Colonic mucosa (tissue), 4 donors: ENCODE measurements at regions not wholly inside any gene's neighbourhood (a gene's known extent, or its start where the extent isn't known, plus 50 kb on each side); places are given as distances from the start of the nearest gene placed in this dataset.

Experiments
- DNase-seq: peaks from one replicate; pipeline ENCODE4 v3.0.0-alpha.2; 2020
- H3K27ac ChIP-seq: fragments of 200-600 bp; one replicate; pipeline ENCODE4 v1.8.0; 2021
- H3K27me3 ChIP-seq: fragments of 200-600 bp; one replicate; pipeline ENCODE4 v1.8.0; 2021
- H3K36me3 ChIP-seq: fragments of 200-600 bp; one replicate; pipeline ENCODE4 v1.8.0; 2021
- H3K4me1 ChIP-seq: fragments of 200-600 bp; one replicate; pipeline ENCODE4 v1.8.0; 2021; ENCODE audit warnings: mild to moderate bottlenecking
- H3K4me3 ChIP-seq: fragments of 200-600 bp; one replicate; pipeline ENCODE4 v1.8.0; 2021
- H3K9ac ChIP-seq, 2 donors: one replicate each; pipeline ENCODE4 v1.7.0; 2013; ENCODE audit warnings: control low read depth in 2 of 2, low read depth in 2 of 2, low read length in 2 of 2
- H3K9me3 ChIP-seq: fragments of 200-600 bp; one replicate; pipeline ENCODE4 v1.8.0; 2021
- intact Hi-C: fragments of 100-400 bp; cut with DNase I; formaldehyde crosslinking; loops from one replicate; pipeline ENCODE4 v1.14.1; 2022
- TF ChIP-seq, protein P1 (sequence below): fragments of 200-600 bp; IDR thresholded peaks from one replicate; pipeline ENCODE4 v1.8.0; 2022; ENCODE audit warnings: antibody characterized with exemption, mild to moderate bottlenecking
- donor health status: healthy.
- donor health status: DM: no; HTN: no; CAD: no.
- donor health status: DM: no; HTN: no; CAD: no.

DNA sequence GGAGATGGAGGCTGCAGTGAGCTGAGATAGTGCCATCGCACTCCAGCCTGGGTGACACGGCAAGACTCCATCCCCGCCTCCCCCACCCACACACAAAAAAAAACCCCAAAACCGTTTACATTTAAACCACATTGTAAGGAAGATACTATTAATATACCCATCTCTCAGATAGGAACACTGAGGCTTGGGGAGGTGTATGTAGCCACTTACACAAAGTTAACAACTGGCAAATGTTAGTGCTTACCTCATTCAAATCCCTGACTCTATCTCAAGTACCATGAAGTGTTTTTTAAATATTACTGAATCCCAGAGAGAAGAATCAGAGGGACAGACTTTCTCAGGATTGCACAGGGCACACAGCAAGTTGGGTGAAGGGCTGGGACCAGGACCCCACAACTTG, 164.5 kb downstream of the MIAT start:
- DNase-seq = no peak
- intact Hi-C loops = no loop called here
- H3K4me1 ChIP-seq = no peaks in the 10 kb centered on the region
- no peaks in the 10 kb centered on the region for H3K36me3 ChIP-seq
- no peaks in the 10 kb centered on the region for H3K27me3 ChIP-seq
- no peak overlapping the region for H3K4me3 ChIP-seq
- H3K9ac ChIP-seq = no peak overlapping the region
- no peak overlapping the region for H3K27ac ChIP-seq
- no peaks in the 10 kb centered on the region for H3K9me3 ChIP-seq
- TF ChIP-seq, protein P1, sequence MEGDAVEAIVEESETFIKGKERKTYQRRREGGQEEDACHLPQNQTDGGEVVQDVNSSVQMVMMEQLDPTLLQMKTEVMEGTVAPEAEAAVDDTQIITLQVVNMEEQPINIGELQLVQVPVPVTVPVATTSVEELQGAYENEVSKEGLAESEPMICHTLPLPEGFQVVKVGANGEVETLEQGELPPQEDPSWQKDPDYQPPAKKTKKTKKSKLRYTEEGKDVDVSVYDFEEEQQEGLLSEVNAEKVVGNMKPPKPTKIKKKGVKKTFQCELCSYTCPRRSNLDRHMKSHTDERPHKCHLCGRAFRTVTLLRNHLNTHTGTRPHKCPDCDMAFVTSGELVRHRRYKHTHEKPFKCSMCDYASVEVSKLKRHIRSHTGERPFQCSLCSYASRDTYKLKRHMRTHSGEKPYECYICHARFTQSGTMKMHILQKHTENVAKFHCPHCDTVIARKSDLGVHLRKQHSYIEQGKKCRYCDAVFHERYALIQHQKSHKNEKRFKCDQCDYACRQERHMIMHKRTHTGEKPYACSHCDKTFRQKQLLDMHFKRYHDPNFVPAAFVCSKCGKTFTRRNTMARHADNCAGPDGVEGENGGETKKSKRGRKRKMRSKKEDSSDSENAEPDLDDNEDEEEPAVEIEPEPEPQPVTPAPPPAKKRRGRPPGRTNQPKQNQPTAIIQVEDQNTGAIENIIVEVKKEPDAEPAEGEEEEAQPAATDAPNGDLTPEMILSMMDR = no peak

DNA sequence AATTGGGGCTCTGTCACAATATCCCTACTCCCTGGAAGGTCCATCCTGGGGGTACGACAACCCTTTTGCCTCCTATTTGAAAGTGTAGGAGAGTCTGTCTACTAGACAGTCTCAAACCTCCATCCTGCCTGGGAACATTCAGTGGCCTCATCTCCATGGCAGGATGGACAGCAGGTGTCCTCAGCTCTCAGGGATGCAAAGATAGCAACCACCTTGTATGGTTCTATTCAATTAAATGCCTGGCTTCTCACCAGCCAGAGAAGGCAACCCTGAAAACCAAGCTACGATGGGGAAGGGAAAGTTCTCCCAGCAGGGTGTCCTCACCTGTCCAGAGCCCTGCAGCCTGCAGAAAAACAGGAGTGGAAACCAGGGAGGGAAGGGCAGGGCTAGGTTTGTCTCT, 164.9 kb downstream of the MIAT start:
- DNase-seq = no peak
- H3K9ac ChIP-seq = no peak overlapping the region
- intact Hi-C loops = no loop called here

DNA sequence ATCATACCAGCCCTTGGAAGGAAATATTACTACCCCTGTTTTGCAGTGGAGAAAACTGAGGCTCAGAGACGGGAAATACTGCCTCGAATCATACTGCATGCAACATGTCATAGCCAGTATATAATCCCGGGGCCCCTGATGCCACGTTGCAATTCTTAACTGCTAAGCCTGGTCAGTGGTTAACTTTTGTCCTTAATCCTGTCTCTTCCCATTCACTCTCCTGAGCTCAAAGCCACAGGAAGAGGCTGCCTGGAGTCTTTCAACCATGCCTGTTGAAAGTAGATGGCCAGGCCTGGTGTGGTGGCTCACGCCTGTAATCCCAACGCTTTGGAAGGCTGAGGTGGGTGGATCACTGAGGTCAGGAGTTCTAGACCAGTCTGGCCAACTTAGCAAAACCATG, 166.6 kb downstream of the MIAT start:
- Histone ChIP-seq H3K9me3 (no peaks in the 10 kb centered on the region), H3K36me3 (no peaks in the 10 kb centered on the region), H3K9ac (no peak overlapping the region), H3K27ac (no peak overlapping the region), H3K4me1 (no peaks in the 10 kb centered on the region), H3K4me3 (no peak overlapping the region), H3K27me3 (no peaks in the 10 kb centered on the region)
- intact Hi-C loops = no loop called here
- no peak for DNase-seq
- TF ChIP-seq, protein P1 = no peak

More for the DNA sequence above, 164.9 kb downstream of the MIAT start:
- no peak overlapping the region for H3K27ac ChIP-seq
- no peaks in the 10 kb centered on the region for H3K4me1 ChIP-seq
- no peaks in the 10 kb centered on the region for H3K36me3 ChIP-seq
- no peaks in the 10 kb centered on the region for H3K9me3 ChIP-seq
- no peak overlapping the region for H3K4me3 ChIP-seq
- TF ChIP-seq, protein P1 = no peak
- H3K27me3 ChIP-seq = no peaks in the 10 kb centered on the region

DNA sequence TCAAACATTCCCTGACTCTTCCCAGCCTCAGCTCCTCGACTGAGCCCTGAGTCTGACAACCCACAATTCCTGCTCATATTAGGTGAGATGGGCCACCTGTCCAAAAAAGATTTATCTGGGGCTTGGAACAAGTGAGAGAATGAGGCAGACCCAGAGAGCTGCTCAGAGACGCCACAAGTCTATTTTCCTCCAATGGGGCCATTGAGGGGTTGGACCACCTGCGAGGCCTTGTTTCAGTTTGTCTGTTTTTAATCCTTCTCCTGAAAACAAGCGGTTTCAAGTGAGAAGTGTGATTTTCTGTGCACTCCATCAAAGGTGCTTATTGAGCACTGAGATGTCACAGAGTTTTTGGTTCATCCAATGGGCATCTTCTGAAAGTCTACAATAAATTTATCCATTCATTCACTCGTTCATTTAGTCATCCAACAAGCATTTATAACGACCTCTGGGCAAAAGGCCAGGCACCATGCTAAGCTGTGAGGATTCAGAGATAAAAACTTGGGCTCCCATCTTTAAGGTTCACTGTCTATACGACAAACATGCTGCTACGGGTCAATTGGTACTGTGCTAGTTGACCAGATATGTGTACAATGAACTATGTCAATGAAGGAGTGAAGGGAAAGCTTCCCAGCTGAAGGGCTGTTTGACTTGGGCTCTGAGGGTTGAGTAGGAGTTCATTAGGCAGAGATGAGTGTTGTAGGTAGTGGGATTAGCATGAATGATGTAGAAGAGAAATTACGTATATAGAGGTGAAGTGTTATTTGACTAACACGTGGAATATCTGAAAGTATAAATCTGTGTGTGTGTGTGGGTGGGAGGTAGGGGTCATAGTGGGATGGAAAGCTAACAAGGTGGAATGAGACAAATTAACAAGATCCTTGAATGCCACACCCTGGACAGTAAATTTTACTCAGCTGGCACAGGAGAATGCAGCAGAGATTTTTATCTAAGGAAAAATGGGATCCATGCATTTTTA, 168.9 kb downstream of the MIAT start:
- TF ChIP-seq, protein P1 = no peak
- H3K4me1 ChIP-seq = no peaks in the 10 kb centered on the region
- H3K4me3 ChIP-seq = no peak overlapping the region
- intact Hi-C loops = no loop called here
- H3K9ac ChIP-seq = no peak overlapping the region
- no peak for DNase-seq
- H3K9me3 ChIP-seq = no peaks in the 10 kb centered on the region
- H3K27ac ChIP-seq = no peak overlapping the region
- H3K27me3 ChIP-seq = no peaks in the 10 kb centered on the region
- no peaks in the 10 kb centered on the region for H3K36me3 ChIP-seq

DNA sequence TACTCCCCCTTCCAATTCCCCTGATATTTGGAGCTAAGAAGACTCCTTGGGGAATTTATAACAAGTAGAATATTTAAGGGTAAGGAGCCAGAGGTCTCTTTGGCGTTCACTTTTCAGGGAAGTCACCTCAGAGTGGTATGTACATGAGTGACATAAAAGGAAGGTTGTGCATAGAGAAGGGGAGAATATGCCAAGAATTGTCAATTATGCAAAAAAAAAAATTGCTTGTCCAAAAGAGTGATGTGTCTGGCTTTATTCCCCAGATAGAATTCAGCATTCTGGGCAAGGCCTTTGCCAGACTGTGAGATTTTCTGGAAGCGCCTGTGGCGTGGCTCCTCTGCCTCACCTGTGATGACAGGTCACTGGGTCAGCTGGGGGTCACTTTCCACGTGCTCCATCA, 170.2 kb downstream of the MIAT start:
- H3K27me3 ChIP-seq = no peaks in the 10 kb centered on the region
- no peak overlapping the region for H3K9ac ChIP-seq
- H3K4me3 ChIP-seq = no peak overlapping the region
- TF ChIP-seq, protein P1 = no peak
- no peak overlapping the region for H3K27ac ChIP-seq
- H3K4me1 ChIP-seq = no peaks in the 10 kb centered on the region
- DNase-seq = no peak
- intact Hi-C loops = no loop called here
- H3K9me3 ChIP-seq = no peaks in the 10 kb centered on the region
- H3K36me3 ChIP-seq = no peaks in the 10 kb centered on the region
